ENCODE measurements at regions not wholly inside any gene's neighbourhood (a gene's known extent, or its start where the extent isn't known, plus 50 kb on each side); places are given as distances from the start of the nearest gene placed in this dataset.

- no peak overlapping the region for H3K27ac ChIP-seq (ENCODE audit: low read depth in 1 of 2, low read length in 2 of 2)
- WGBS, result 55% methylated on average over 1 of the region's 1 CpG
- TF ChIP-seq FOXA1 (IDR thresholded peaks at IDR 0.05) (no peak), RAD21 (IDR thresholded peaks at IDR 0.05) (no peak), ZBTB33 (IDR thresholded peaks at IDR 0.05) (no peak), GABPA (IDR thresholded peaks at IDR 0.05 in 1 of 2, conservative IDR thresholded peaks at IDR 0.05 in 1 of 2) (no peak), FOXA2 (IDR thresholded peaks at IDR 0.05) (no peak), EGR1 (IDR thresholded peaks at IDR 0.05; ENCODE audit: low read depth in 2 of 2) (no peak), ATF3 (IDR thresholded peaks at IDR 0.05) (no peak), CTCF (IDR thresholded peaks at IDR 0.05; ENCODE audit: low read depth, low read length, missing input control) (no peak), REST (IDR thresholded peaks at IDR 0.05) (no peak), RXRA (IDR thresholded peaks at IDR 0.05) (no peak), TAF1 (conservative IDR thresholded peaks at IDR 0.05) (no peak), MAX (IDR thresholded peaks at IDR 0.05) (no peak)
- peaks cover 0 to 2% (median 0%) of the 10 kb centered on the region in 4 donors for H3K27me3 ChIP-seq (ENCODE audit: control insufficient read depth in 4 of 4, insufficient read depth in 4 of 4, low read length in 3 of 4)
- H3K9me3 ChIP-seq (ENCODE audit: control insufficient read depth in 4 of 4, low read length in 3 of 4), result no peaks in the 10 kb centered on the region
- H3K4me1 ChIP-seq (ENCODE audit: control insufficient read depth in 4 of 4, insufficient read depth in 4 of 4, low read length in 3 of 4), result no peaks in the 10 kb centered on the region
- no peak overlapping the region for H3K9ac ChIP-seq (ENCODE audit: low read depth in 1 of 2, low read length in 2 of 2)
- H3K36me3 ChIP-seq (ENCODE audit: control insufficient read depth in 4 of 4, insufficient read depth in 3 of 4, low read depth in 1 of 4, low read length in 3 of 4), result no peaks in the 10 kb centered on the region
- no peak overlapping the region for H3K4me3 ChIP-seq (ENCODE audit: low read depth in 1 of 3, low read length in 3 of 3)
- no peak for DNase-seq (ENCODE audit: low spot score)
Measured at GRCh38 chr12:48263617-48264016, 60.5 kb upstream of the OR10AD1 start.

- Histone ChIP-seq H3K4me1 (ENCODE audit: control insufficient read depth in 4 of 4, insufficient read depth in 4 of 4, low read length in 3 of 4) (no peaks in the 10 kb centered on the region), H3K9ac (ENCODE audit: low read depth in 1 of 2, low read length in 2 of 2) (no peak overlapping the region), H3K36me3 (ENCODE audit: control insufficient read depth in 4 of 4, insufficient read depth in 3 of 4, low read depth in 1 of 4, low read length in 3 of 4) (no peaks in the 10 kb centered on the region), H3K27me3 (ENCODE audit: control insufficient read depth in 4 of 4, insufficient read depth in 4 of 4, low read length in 3 of 4) (no peaks in the 10 kb centered on the region), H3K4me3 (ENCODE audit: low read depth in 1 of 3, low read length in 3 of 3) (no peak overlapping the region), H3K27ac (ENCODE audit: low read depth in 1 of 2, low read length in 2 of 2) (no peak overlapping the region), H3K9me3 (ENCODE audit: control insufficient read depth in 4 of 4, low read length in 3 of 4) (no peaks in the 10 kb centered on the region)
- no peak for TF ChIP-seq RAD21 (IDR thresholded peaks at IDR 0.05)
- TF ChIP-seq FOXA1 (IDR thresholded peaks at IDR 0.05), result no peak
- TF ChIP-seq HNF4G (IDR thresholded peaks at IDR 0.05), result no peak
- TF ChIP-seq MAX (IDR thresholded peaks at IDR 0.05), result no peak
- no peak for TF ChIP-seq REST (IDR thresholded peaks at IDR 0.05)
- DNase-seq (ENCODE audit: low spot score), result no peak
- 59% methylated on average over 2 of the region's 2 CpGs for WGBS
Measured at GRCh38 chr12:48261773-48262172, 58.7 kb upstream of the OR10AD1 start.

Measured in liver (tissue), 8 donors.